A673 (cell line): ENCODE measurements at regions not wholly inside any gene's neighbourhood (a gene's known extent, or its start where the extent isn't known, plus 50 kb on each side); places are given as distances from the start of the nearest gene placed in this dataset.

Experiments
- BruUV-seq: library from RNA; stranded (reverse); fragments of 400-500 nt; replicated peaks from 2 replicates; lab custom pipeline; 2021; lab: Mats Ljungman, UMichigan
- CTCF ChIA-PET: fragments of 300-600 bp; sonication (Branson Sonifier 250); formaldehyde crosslinking; loops from one replicate; lab custom pipeline; 2022; ENCODE audit warnings: antibody characterized with exemption; lab: Charles Lee
- POLR2A ChIA-PET: fragments of 300-600 bp; sonication (Branson Sonifier 250); formaldehyde crosslinking; loops from one replicate; lab custom pipeline; 2022; ENCODE audit warnings: antibody characterized with exemption; ENCODE audit not compliant: low non-redundant PET; lab: Charles Lee
- DNase-seq: peaks from one replicate; pipeline ENCODE4 v3.0.0-alpha.2; 2015; ENCODE audit warnings: low spot score
- H3K27ac ChIP-seq: fragments of 200-600 bp; sonication (generic); 2 replicates; pipeline ENCODE4 v1.5.1; 2016; ENCODE audit warnings: mixed run types, low read depth, mild to moderate bottlenecking, mixed read lengths, antibody characterized with exemption, low read length; ENCODE audit not compliant: poor library complexity, severe bottlenecking
- H3K27me3 ChIP-seq: fragments of 200-600 bp; sonication (generic); replicated peaks from 2 replicates; pipeline ENCODE4 v1.6.1; 2017; ENCODE audit warnings: mixed run types, low read depth, mild to moderate bottlenecking, mixed read lengths, antibody characterized with exemption, low read length; ENCODE audit not compliant: insufficient read depth, poor library complexity
- H3K36me3 ChIP-seq: fragments of 200-600 bp; sonication (generic); 2 replicates; pipeline ENCODE4 v1.6.1; 2016; ENCODE audit warnings: mixed run types, mild to moderate bottlenecking, mixed read lengths, antibody characterized with exemption, low read length; ENCODE audit not compliant: insufficient read depth, poor library complexity, severe bottlenecking
- H3K4me1 ChIP-seq: fragments of 200-600 bp; sonication (generic); 2 replicates; pipeline ENCODE4 v1.6.1; 2017; ENCODE audit warnings: mixed run types, mild to moderate bottlenecking, mixed read lengths, antibody characterized with exemption, low read length; ENCODE audit not compliant: insufficient read depth, poor library complexity, severe bottlenecking
- H3K4me3 ChIP-seq: fragments of 200-600 bp; sonication (generic); 2 replicates; pipeline ENCODE4 v1.5.1; 2016; ENCODE audit warnings: low read depth, mixed run types, mild to moderate bottlenecking, mixed read lengths, low read length; ENCODE audit not compliant: poor library complexity, severe bottlenecking
- H3K9me3 ChIP-seq: fragments of 200-600 bp; sonication (generic); 2 replicates; pipeline ENCODE4 v1.6.1; 2016; ENCODE audit warnings: mixed run types, low read depth, mild to moderate bottlenecking, mixed read lengths, antibody characterized with exemption, low read length; ENCODE audit not compliant: poor library complexity, severe bottlenecking
- EZH2 ChIP-seq: fragments of 200-600 bp; sonication (generic); IDR thresholded peaks from 2 replicates; pipeline ENCODE4 v1.6.1; 2017; ENCODE audit warnings: borderline replicate concordance, low read depth, mild to moderate bottlenecking, mixed read lengths, antibody characterized with exemption, low read length; ENCODE audit not compliant: poor library complexity, severe bottlenecking
- intact Hi-C: fragments of 100-400 bp; cut with micrococcal nuclease; formaldehyde crosslinking; loops from one replicate; pipeline ENCODE4 v1.10.0; 2022; ENCODE audit not compliant: unreplicated experiment
- TF ChIP-seq, protein P1 (sequence below): fragments of 300-800, 200-600 bp; sonication (generic); conservative IDR thresholded peaks from 2 replicates; pipeline ENCODE4 v1.5.1; 2017; ENCODE audit warnings: low read depth, mild to moderate bottlenecking, antibody characterized with exemption, low read length, moderate library complexity, mixed read lengths

DNA sequence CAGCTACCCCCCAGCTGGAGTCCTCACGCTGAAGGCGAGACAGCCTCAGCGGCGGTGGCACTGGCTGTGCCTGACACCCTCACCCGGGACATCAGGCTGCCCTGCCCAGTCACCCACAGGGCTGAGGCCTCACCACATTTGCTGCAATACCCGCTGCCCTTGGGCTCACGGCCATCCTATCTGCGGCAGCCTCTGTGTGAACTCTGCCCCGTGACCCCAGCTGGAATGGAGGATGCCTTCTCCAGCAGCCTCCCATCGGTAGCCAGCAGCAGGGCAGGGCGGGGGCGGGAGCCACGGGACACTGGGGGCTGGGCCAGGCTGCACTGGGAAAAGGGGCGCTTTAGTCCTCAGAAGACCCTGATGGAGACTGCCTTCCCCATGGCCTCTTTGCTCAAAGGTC lies 112.4 kb upstream of the ZBTB40 start:
- DNase-seq = no peak
- BruUV-seq = no TSS peak
- Histone ChIP-seq H3K27me3 (no peaks in the 10 kb centered on the region), H3K36me3 (no peaks in the 10 kb centered on the region), H3K4me3 (no peak overlapping the region), H3K27ac (no peak overlapping the region), H3K4me1 (peaks cover 4% of the 10 kb centered on the region), H3K9me3 (no peaks in the 10 kb centered on the region)
- ChIA-PET POLR2A (interaction anchor here (0.7 kb wide), 1 partner anchor 57 kb away, joined by 3 read pairs; no protein-coding TSS in a partner anchor), CTCF (no interaction called here)
- no peak for TF ChIP-seq EZH2
- TF ChIP-seq, protein P1, sequence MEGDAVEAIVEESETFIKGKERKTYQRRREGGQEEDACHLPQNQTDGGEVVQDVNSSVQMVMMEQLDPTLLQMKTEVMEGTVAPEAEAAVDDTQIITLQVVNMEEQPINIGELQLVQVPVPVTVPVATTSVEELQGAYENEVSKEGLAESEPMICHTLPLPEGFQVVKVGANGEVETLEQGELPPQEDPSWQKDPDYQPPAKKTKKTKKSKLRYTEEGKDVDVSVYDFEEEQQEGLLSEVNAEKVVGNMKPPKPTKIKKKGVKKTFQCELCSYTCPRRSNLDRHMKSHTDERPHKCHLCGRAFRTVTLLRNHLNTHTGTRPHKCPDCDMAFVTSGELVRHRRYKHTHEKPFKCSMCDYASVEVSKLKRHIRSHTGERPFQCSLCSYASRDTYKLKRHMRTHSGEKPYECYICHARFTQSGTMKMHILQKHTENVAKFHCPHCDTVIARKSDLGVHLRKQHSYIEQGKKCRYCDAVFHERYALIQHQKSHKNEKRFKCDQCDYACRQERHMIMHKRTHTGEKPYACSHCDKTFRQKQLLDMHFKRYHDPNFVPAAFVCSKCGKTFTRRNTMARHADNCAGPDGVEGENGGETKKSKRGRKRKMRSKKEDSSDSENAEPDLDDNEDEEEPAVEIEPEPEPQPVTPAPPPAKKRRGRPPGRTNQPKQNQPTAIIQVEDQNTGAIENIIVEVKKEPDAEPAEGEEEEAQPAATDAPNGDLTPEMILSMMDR = no peak
- intact Hi-C loops = no loop called here

DNA sequence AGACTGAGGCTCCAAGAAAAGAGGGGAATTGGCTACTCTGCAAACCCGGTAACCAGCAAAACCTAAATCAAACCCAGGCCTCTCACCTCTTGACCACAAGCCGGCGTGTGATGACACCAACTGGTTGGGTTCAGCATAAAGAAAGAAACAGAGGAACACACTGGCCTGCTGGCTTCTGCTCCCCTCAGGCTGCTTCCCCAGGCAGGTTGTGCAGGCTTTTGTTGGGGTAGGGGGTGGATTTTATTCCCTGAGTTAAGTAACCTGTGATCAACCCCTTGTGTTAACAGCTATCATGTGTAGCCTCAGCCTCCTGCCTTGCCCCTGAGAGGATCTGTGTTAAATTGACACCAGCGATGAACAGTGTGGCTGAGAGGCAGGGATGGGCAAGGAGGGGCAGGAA lies 111.6 kb upstream of the ZBTB40 start:
- Histone ChIP-seq H3K36me3 (no peaks in the 10 kb centered on the region), H3K4me1 (peaks cover 4% of the 10 kb centered on the region), H3K9me3 (no peaks in the 10 kb centered on the region), H3K27me3 (no peaks in the 10 kb centered on the region), H3K27ac (no peak overlapping the region), H3K4me3 (no peak overlapping the region)
- TF ChIP-seq, protein P1 = no peak
- CTCF ChIA-PET = no interaction called here
- intact Hi-C loops = no loop called here
- BruUV-seq = no TSS peak
- POLR2A ChIA-PET = no interaction called here
- no peak for DNase-seq

DNA sequence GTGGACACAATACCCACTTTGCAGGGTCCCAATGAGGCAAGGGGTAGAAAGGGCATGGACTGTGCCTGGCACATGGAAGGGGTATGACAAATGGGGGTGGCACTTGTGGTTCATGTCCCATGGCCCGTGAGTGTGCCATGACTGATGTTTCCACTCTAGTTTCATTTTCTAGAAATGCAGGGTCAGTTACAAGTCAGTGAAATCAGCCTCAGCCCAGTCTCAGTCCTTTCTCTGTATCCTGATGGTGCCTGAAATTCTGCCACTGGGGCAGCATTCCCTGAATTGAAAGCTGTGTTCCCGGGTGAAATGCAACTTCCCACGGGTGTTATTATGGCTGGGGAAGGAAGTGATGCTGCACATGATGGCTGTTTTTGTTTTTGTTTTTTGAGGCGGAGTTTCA lies 110.8 kb upstream of the ZBTB40 start:
- Histone ChIP-seq H3K4me3 (no peak overlapping the region), H3K27ac (no peak overlapping the region), H3K9me3 (no peaks in the 10 kb centered on the region), H3K27me3 (no peaks in the 10 kb centered on the region), H3K4me1 (peaks cover 4% of the 10 kb centered on the region), H3K36me3 (no peaks in the 10 kb centered on the region)
- intact Hi-C loops = no loop called here
- DNase-seq = no peak
- TF ChIP-seq, protein P1 = no peak
- no peak for TF ChIP-seq EZH2
- no TSS peak for BruUV-seq
- POLR2A ChIA-PET = no interaction called here
- CTCF ChIA-PET = no interaction called here
